ENCODE measurements at regions not wholly inside any gene's neighbourhood (a gene's known extent, or its start where the extent isn't known, plus 50 kb on each side); places are given as distances from the start of the nearest gene placed in this dataset.

DNA sequence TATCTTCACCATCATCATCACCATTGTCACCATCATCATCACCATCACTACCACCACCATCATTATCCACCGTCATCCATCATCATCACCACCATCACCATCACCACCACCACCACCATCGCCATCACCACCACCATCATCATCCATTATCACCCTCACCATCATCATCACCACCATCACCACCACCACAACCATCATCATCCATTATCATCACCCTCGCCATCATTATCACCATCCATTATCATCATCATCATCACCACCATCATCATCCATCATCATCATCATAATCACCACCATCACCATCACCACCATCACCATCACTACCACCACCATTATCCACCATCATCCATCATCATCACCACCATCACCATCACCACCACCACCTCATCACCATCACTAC is 95.6 kb downstream of the C16orf95 start:
- no peak for DNase-seq

- no peak for DNase-seq
These were observed 94.9 kb downstream of the C16orf95 start for GRCh38 chr16:87222335-87222734.

GRCh38 chr16:87223656-87224248 is 93.4 kb downstream of the C16orf95 start:
- no peak for DNase-seq

DNA sequence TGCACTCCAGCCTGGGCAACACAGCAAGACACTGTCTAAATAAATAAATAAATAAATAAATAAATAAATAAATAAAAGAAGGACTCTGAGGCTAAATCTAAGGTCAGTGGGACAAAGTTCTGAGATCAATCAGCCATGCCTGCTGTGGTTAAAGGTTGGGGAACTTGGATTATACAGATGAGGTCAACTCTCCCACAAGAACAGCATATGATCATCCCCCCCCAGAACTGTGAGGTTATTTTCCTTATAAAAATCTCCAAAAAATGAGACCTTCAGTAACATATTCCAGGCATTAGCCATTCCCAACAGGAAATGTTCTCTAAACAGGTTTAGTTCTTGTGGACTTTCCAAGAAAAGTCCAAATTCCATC is 90.3 kb downstream of the C16orf95 start:
- no peak for DNase-seq

DNA sequence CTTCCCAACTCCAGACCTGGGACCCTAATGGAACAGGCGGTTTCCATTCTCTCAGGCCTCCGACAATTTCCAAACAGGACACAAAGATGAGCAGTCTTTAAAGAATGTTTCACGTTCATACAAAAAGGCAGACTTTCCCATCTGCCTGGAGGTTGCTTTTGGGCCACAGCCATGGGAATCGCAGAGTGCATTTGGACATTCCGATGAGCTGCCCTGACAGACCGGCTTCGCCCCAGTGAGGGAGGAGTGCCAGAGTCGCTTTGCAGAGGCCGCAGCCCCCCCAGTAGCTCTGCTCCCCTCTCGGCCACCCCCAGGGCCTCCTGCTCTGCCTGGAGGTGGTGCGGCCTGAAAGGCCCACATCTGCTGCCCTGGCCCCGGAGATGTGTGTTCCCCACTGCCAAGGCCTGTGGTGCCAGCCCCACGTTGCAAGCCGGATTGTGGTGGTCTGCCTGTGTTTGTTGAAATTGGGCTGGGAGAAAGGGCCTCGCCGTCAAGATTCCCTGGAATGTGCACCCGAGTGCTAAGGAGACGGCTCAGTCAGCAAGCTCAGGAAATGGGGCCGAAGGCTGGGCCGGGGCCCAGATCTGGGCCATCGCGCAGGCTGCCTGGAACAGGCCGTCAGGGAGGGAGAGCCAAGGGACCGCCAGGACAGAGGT is 89.8 kb downstream of the C16orf95 start:
- DNase-seq, result no peak

- no peak for DNase-seq
These were observed 88.8 kb downstream of the C16orf95 start for GRCh38 chr16:87228363-87228762.

GRCh38 chr16:87229230-87230188 is 87.7 kb downstream of the C16orf95 start:
- no peak for DNase-seq

GRCh38 chr16:87230571-87230970 is 86.6 kb downstream of the C16orf95 start:
- no peak for DNase-seq

DNA sequence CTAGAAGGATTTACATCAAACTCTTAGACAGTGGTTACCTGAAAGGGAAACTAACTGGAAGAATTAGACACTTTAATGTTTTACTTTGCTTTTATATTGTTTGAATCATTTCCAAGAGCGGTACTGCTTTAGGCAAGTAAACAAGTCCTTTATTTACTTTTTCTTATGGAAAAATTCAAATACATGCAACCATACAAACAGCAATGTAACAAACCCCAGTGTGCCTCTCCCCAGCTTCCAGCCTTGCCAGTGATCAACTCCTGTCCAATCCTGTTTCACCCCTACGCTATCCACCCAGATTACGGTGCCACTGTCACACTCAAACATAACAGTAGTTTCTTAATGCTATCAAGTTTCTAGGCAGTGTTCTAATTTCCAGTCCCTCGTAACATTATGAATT is 85.9 kb downstream of the C16orf95 start:
- DNase-seq, result no peak

- DNase-seq, result no peak
These were observed 85.3 kb downstream of the C16orf95 start for GRCh38 chr16:87231911-87232310.

- peak in 1 of 2 experiments; percentile 4 for DNase-seq
These were observed 83.3 kb downstream of the C16orf95 start for GRCh38 chr16:87233928-87234327.

DNA sequence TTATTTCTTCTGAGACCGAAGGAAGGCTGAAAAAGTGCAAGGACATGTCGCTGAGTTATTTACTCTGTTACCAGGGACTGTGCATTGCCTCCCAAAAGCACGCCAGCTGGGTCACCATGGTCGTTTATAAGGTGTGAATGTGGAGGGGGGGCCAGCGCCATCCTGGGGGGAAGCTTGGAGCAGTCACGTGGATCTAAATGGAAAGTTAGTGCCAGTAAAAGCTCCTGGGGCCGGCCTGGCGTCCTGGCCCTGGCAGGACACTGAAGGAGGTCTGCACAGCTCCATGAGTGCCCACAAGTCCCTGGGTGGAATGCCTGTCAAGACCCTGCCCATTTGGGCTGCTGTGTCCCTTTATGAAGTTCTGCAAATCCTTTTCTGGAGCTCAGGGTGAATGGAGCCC is 82.6 kb downstream of the C16orf95 start:
- no peak for DNase-seq

DNA sequence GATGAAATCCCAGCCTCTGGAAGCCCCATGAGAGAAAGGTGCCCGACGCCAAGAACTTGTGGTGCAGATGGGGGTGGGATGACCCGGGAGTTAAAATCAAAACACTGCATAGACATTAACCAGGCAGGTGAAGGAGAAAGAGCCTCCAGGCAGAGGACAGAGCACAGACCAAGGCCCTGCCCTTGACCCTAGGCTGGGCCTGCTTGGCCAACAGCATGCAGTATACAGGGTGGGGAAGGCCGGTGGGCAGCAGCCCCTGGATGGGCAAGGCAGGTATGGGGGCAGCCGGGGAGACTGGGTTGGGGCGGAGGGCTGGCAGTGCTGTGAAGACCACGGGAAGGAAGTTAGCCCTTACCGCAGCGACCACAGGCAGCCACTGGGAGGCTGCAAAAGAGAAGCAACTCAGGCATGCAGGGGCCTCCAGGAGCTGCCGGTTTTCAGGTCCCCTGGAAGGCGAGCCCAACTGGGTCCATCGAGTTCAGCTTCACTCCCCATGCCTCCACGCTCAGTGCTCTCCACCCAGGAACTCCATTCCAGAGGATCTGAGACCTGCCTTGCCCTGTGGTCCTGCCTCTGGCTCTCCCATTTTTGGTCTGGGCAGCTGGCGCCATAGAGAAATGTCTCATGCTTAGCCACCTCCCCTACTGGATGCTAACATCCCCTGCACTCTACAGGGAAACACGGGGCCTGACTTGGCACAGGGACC is 81.2 kb downstream of the C16orf95 start:
- no peak for DNase-seq

- no peak for DNase-seq
These were observed 80.6 kb downstream of the C16orf95 start for GRCh38 chr16:87236516-87237115.

- no peak for DNase-seq
These were observed 78.9 kb downstream of the C16orf95 start for GRCh38 chr16:87238361-87238715.

DNA sequence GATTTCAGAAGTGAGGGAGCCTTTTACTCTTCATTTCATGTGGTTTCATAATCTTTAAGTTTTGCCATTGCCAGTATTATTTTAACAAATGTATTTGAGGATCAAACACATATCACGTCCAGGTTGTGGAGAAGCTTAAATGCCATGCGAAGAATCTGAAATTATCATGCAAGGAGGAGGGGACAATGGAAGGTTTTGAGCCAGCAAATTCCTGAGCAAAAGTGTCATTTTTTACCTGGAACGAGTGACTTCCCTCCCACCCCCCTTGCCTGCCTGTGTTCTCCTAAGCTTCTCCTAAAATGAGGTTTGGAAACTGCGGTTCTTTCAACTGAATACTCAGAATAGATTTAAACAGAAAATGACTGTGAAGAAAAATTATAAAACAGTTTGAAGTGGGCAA is 77.6 kb downstream of the C16orf95 start:
- DNase-seq, result no peak

DNA sequence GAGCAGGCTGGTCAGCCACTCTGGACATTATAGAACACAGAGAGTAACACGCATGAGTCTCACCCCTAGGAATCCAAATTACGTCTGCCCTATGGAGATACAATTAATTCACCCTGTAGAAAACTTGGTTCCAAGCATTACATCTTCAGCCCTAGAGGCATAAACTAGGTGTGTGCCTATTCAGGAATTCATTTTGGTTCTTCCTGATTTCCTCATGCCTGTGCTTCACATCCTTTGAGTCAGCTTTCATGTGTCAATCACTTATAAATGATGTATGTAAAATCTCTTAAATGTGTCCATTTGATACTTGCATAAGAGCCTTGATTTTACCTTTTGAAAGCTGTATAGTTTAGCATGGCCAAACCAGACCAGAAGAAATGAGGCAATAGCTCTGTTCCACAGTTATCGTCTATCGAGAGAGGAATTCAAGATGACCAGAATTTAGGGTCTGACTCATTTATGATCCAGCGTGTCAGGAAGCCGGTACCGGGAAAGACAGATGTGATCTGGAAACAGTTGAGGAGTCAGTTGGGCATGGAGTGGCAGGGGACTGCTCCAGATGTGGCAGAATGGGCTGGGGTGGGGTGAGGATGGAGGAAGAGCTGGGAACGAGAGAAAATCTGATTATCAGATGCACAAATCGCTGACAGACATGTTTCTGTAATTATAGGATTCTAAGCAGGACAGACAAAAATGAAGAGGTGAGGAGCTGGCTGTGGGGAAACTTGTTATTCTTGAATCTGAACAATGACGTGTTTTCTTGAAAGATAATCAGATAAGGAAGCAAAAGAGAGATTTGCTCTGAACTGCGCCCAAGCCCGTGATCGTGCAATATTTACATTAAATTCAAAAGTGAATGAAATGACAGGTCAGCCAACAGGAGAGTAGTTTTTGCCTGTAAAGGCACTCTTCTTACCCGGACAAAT is 76.7 kb downstream of the C16orf95 start:
- DNase-seq, result no peak

DNA sequence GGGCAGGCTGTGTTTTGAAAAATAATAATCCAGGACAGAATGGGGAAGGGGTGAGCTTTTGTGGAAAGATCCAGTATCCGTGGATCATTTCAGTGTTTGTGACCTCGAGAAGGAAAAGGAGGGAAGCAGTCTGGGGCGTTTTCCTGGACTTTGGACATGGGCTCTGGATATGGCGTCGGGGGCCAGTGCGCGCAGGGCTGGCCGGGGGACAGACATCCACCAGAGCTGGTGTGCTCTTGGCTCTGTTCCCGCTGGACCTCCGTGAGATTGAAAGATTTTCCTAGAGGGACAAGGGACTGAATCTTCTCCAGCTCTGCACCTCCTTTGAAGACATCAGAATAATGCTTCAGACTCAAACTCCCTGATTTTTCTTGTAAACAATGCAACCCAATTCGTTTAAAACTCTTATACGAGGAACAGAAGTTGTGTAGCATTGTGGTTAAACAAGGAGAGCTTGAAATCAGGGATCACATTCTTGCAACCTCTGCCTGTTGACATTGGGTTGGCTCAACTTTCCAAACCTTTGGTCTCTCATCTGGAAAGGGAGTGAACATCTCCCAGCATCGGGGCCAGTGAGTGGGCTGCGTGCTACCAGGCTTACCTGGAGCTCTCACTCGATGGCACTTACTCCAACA is 75.9 kb downstream of the C16orf95 start:
- DNase-seq, result no peak

GRCh38 chr16:87243478-87243877 is 73.7 kb downstream of the C16orf95 start:
- DNase-seq, result no peak

DNA sequence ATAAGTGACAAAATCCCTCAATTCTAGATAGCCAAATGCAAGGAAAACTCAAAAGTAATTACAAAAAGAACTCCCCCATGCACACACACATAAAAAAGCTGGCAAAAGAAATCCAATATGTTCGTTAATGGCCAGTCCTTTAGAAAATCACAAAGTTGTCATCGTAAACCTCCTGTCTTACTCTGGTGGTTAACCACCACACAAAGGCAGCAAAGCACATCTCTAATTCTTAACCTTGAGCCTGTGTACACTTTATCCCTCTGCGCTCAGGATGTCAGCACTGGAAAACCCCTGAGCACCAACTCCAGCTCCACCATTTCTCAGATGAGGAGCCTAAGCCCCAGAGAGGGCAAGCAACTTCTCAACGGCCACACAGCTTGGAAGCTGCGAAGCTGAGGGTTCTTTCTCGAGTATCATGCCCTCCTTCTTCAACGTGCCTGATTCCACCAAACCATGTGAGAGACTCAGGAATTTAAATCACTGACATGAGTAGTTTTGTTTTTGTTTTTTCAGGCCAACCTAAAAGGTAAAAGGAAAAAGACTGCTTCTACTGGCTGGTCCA is 72.5 kb downstream of the C16orf95 start:
- no peak for DNase-seq

DNA sequence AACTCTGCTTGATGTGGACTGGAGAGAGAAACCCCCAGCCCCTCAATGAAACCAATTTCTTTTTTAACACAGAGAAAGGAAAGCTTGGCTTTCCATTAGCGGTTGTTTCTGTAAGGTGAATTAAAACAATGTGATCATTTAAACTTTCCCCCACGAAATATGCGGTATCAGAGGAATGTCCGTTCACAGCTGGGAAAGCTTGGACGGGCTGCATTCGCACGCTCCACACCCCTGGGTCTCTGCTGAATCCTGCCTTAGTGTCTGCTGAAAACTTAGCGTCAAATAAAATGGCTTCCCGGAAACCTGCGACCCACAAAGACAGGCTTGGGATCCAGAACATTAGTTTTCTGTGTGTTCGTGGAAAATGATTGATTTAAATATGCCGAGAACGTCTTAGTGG is 71.7 kb downstream of the C16orf95 start:
- no peak for DNase-seq
